Adipocyte (in vitro differentiated cells): ENCODE measurements at regions not wholly inside any gene's neighbourhood (a gene's known extent, or its start where the extent isn't known, plus 50 kb on each side); places are given as distances from the start of the nearest gene placed in this dataset.

Experiments
- DNase-seq: peaks from one replicate; pipeline ENCODE4 v3.0.0-alpha.2; 2015; ENCODE audit warnings: low read depth
- H3K27me3 ChIP-seq: replicated peaks from 2 replicates; pipeline ENCODE4 v1.7.0; 2013; ENCODE audit warnings: mild to moderate bottlenecking, low read length, moderate library complexity; ENCODE audit not compliant: control insufficient read depth, insufficient read depth
- H3K36me3 ChIP-seq: 2 replicates; pipeline ENCODE4 v1.7.0; 2013; ENCODE audit warnings: low read length, mild to moderate bottlenecking, moderate library complexity; ENCODE audit not compliant: control insufficient read depth, insufficient read depth, severe bottlenecking
- H3K4me1 ChIP-seq: 2 replicates; pipeline ENCODE4 v1.7.0; 2013; ENCODE audit warnings: mild to moderate bottlenecking, low read length, moderate library complexity; ENCODE audit not compliant: control insufficient read depth, insufficient read depth
- H3K4me3 ChIP-seq: 2 replicates; pipeline ENCODE4 v1.7.0; 2013; ENCODE audit warnings: mild to moderate bottlenecking, low read length, moderate library complexity
- H3K9ac ChIP-seq: 2 replicates; pipeline ENCODE4 v1.7.0; 2013; ENCODE audit warnings: mild to moderate bottlenecking, low read length, moderate library complexity
- H3K9me3 ChIP-seq: 2 replicates; pipeline ENCODE4 v1.7.0; 2013; ENCODE audit warnings: mild to moderate bottlenecking, low read length, moderate library complexity; ENCODE audit not compliant: control insufficient read depth

- H3K4me1 ChIP-seq: no peaks in the 10 kb centered on the region
- H3K9me3 ChIP-seq: no peaks in the 10 kb centered on the region
- H3K4me3 ChIP-seq: no peak overlapping the region
- H3K36me3 ChIP-seq: no peaks in the 10 kb centered on the region
- H3K27me3 ChIP-seq: peaks cover 5% of the 10 kb centered on the region
- DNase-seq: no peak
- H3K9ac ChIP-seq: no peak overlapping the region
Observed at GRCh38 chr1:199778324-199778955, 249.1 kb upstream of the NR5A2 start.

GRCh38 chr1:199780091-199780490 lies 247.4 kb upstream of the NR5A2 start:
- Histone ChIP-seq H3K4me3 (no peak overlapping the region), H3K27me3 (peaks cover 5% of the 10 kb centered on the region), H3K36me3 (no peaks in the 10 kb centered on the region), H3K4me1 (no peaks in the 10 kb centered on the region), H3K9me3 (no peaks in the 10 kb centered on the region), H3K9ac (no peak overlapping the region)
- DNase-seq: no peak

GRCh38 chr1:199780948-199781670 lies 246.4 kb upstream of the NR5A2 start:
- H3K36me3 ChIP-seq: no peaks in the 10 kb centered on the region
- no peak overlapping the region for H3K9ac ChIP-seq
- H3K27me3 ChIP-seq: peaks cover 5% of the 10 kb centered on the region
- H3K4me1 ChIP-seq: no peaks in the 10 kb centered on the region
- peak; percentile 49 for DNase-seq
- H3K9me3 ChIP-seq: no peaks in the 10 kb centered on the region
- H3K4me3 ChIP-seq: no peak overlapping the region

- H3K4me3 ChIP-seq: no peak overlapping the region
- DNase-seq: no peak
- no peak overlapping the region for H3K9ac ChIP-seq
- H3K27me3 ChIP-seq: no peaks in the 10 kb centered on the region
- no peaks in the 10 kb centered on the region for H3K36me3 ChIP-seq
- no peaks in the 10 kb centered on the region for H3K9me3 ChIP-seq
- H3K4me1 ChIP-seq: no peaks in the 10 kb centered on the region
Observed at GRCh38 chr1:199784138-199784895, 243.2 kb upstream of the NR5A2 start.

- Histone ChIP-seq H3K27me3 (no peaks in the 10 kb centered on the region), H3K4me3 (no peak overlapping the region), H3K9ac (no peak overlapping the region), H3K4me1 (no peaks in the 10 kb centered on the region), H3K9me3 (no peaks in the 10 kb centered on the region), H3K36me3 (no peaks in the 10 kb centered on the region)
- no peak for DNase-seq
Observed at GRCh38 chr1:199786695-199787094, 240.8 kb upstream of the NR5A2 start.

GRCh38 chr1:199789141-199789540 lies 238.4 kb upstream of the NR5A2 start:
- peaks cover 5% of the 10 kb centered on the region for H3K4me1 ChIP-seq
- no peak overlapping the region for H3K4me3 ChIP-seq
- no peak overlapping the region for H3K9ac ChIP-seq
- no peaks in the 10 kb centered on the region for H3K9me3 ChIP-seq
- H3K27me3 ChIP-seq: no peaks in the 10 kb centered on the region
- no peak for DNase-seq
- no peaks in the 10 kb centered on the region for H3K36me3 ChIP-seq

GRCh38 chr1:199791495-199791894 lies 236.0 kb upstream of the NR5A2 start:
- peaks cover 10% of the 10 kb centered on the region for H3K4me1 ChIP-seq
- H3K9ac ChIP-seq: no peak overlapping the region
- H3K9me3 ChIP-seq: no peaks in the 10 kb centered on the region
- no peak for DNase-seq
- no peak overlapping the region for H3K4me3 ChIP-seq
- H3K36me3 ChIP-seq: no peaks in the 10 kb centered on the region
- H3K27me3 ChIP-seq: no peaks in the 10 kb centered on the region

GRCh38 chr1:199792874-199793273 lies 234.6 kb upstream of the NR5A2 start:
- Histone ChIP-seq H3K27me3 (no peaks in the 10 kb centered on the region), H3K4me1 (peaks cover 10% of the 10 kb centered on the region), H3K36me3 (no peaks in the 10 kb centered on the region), H3K4me3 (no peak overlapping the region), H3K9ac (no peak overlapping the region), H3K9me3 (no peaks in the 10 kb centered on the region)
- no peak for DNase-seq

- H3K36me3 ChIP-seq: no peaks in the 10 kb centered on the region
- H3K4me1 ChIP-seq: peaks cover 10% of the 10 kb centered on the region
- H3K9ac ChIP-seq: no peak overlapping the region
- H3K4me3 ChIP-seq: no peak overlapping the region
- DNase-seq: peak; percentile 30
- H3K27me3 ChIP-seq: no peaks in the 10 kb centered on the region
- no peaks in the 10 kb centered on the region for H3K9me3 ChIP-seq
Observed at GRCh38 chr1:199794105-199794863, 233.2 kb upstream of the NR5A2 start.

- H3K9me3 ChIP-seq: no peaks in the 10 kb centered on the region
- no peak for DNase-seq
- H3K9ac ChIP-seq: no peak overlapping the region
- no peaks in the 10 kb centered on the region for H3K36me3 ChIP-seq
- no peaks in the 10 kb centered on the region for H3K27me3 ChIP-seq
- H3K4me1 ChIP-seq: peaks cover 5% of the 10 kb centered on the region
- H3K4me3 ChIP-seq: no peak overlapping the region
Observed at GRCh38 chr1:199799116-199799515, 228.4 kb upstream of the NR5A2 start.

- Histone ChIP-seq H3K36me3 (no peaks in the 10 kb centered on the region), H3K9ac (no peak overlapping the region), H3K9me3 (no peaks in the 10 kb centered on the region), H3K27me3 (no peaks in the 10 kb centered on the region), H3K4me1 (peaks cover 4% of the 10 kb centered on the region), H3K4me3 (no peak overlapping the region)
- no peak for DNase-seq
Observed at GRCh38 chr1:199804526-199804925, 223.0 kb upstream of the NR5A2 start.
